NCI-H1105 (cell line): ENCODE measurements at regions not wholly inside any gene's neighbourhood (a gene's known extent, or its start where the extent isn't known, plus 50 kb on each side); places are given as distances from the start of the nearest gene placed in this dataset.

Experiments
- DNase-seq: peaks from one replicate; lab custom pipeline; 2025; lab: John Stamatoyannopoulos, UW

DNA sequence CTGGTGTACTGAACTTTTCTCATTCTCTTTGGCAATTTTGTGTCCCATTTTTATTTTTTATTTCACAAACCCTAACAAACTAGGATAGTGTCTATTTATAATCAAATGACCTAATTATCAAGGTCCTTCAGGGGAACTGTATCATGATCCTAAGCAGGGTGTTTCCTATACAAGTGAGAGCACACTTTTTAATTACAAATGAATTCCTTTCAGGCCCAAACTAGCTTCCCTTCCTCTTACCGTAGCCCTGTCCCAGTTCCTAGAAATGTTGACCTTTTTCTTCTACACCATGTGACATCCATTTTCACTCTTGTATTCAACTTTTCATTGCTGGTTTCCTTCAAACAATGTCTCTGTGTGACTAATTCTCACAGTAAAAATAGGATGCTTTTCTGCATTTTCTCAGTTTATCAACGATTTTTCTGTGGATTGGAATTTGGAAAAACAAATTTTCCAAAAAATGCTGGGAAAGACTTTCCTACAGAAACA lies 411.4 kb downstream of the CCDC91 start:
- DNase-seq, result no peak

- no peak for DNase-seq
Measured at GRCh38 chr12:28602786-28603185, 412.5 kb downstream of the CCDC91 start.

- no peak for DNase-seq
Measured at GRCh38 chr12:28603239-28603638, 413.0 kb downstream of the CCDC91 start.

- DNase-seq, result no peak
Measured at GRCh38 chr12:28603801-28604200, 413.5 kb downstream of the CCDC91 start.

DNA sequence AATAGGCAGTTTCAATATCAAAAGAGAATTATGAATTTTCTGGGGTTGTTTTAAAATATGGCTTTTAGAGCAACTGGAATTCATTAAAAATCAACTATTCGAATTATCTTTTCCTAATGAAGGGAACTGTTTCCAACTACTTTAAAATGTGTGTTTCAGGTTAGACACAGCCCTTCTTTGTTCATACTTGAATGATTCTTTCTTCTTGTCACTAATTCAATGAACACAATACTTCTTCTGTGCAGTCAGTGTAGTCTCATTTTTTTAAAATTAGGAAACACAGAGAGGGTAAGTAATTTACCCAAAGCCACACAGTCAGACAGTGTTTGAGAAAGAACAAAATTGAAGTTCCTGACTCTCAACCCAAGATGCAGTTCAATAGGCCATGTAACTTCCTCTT lies 414.0 kb downstream of the CCDC91 start:
- no peak for DNase-seq

DNA sequence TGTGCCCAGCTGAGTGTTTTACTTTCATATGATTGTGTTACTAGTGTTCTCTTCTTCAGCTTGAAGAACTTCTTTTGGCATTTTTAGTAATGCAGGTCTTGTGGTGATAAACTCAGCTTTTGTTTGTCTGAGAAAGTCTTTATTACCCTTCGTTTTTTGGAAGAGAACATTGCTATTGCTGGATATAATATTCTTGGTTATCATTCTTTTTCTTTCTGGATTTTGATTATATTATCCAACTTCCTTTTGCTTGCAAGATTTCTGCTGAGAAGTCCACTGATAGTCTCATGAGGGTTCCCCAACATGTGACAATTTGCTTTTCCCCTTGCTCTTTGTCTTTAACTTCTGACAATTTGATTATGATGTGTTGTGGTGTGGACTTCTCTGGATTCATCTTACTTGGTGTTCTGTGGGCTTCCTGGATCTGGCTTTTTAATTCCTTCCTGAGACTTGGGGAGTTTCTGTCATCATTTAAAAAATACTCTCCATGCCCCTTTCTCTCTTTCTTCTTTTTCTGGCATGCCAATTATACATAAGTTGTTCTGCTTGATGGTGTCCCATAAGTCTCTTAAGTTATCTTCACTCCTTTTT lies 416.8 kb downstream of the CCDC91 start:
- no peak for DNase-seq

DNA sequence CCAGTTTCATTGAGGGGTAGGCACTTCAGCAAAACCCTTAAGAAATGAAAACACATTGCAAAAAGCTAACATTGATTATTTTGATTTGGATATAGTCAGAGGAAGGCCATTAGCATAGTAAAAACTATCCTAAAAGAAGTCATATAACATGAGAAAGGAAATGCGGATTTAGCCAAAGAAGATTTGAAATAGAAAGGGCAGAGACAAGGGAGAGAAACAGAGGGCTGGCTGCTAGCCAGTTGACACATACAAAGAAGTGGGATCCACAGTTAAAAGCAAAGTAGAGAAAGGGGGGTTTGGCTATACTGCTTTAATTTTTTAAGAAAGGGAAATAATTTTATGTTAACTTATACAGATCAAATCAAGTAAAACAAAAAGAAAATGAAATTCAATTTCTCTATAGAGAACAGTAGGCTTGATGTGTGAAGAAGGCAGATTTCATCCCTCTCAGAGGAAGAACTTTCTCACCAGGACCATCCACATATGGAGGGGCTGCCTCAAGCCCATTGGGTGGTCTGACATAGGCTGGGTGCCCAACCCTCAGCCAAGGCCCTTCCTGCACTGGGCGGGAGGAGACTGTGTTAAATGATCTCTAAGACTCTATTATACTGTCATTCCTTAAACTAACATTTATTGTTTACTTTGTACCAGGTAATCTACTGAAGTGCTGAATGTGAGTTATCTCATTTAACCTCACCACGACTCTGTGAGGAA lies 420.3 kb downstream of the CCDC91 start:
- no peak for DNase-seq

DNA sequence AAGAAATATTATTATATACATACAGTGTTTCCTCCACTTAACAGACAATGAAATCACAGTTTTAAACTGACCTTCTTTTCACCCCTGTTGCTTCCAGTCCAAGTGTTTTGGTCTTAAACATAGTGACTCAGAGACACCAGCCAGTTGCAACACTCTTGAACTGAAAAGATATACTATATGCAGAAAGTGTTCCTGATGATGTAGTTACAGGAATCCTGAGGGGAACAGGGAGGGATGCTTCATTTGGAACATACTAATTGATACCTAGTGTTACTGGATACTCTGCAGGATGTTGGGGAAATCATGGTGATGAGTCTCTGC lies 420.8 kb downstream of the CCDC91 start:
- no peak for DNase-seq

DNA sequence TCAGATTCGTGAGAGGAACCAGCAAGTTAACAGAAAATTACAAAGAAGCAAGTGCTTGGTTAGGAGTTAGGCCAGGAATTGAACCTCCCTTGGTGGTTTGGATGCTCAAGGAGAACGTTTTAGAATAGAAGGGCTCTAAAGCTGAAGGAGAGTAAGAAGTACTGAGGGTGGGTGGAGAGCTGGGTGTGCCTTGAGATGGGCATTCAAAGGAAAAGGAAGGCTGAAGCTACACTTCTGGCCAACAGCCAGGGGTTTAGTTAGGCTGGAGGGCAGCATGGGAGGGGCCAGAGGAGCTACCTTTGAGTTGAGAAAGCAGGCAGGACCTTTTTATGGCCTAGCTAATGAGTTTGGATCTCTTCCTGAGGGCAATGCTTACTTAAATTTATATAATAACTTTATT lies 421.2 kb downstream of the CCDC91 start:
- DNase-seq, result no peak

DNA sequence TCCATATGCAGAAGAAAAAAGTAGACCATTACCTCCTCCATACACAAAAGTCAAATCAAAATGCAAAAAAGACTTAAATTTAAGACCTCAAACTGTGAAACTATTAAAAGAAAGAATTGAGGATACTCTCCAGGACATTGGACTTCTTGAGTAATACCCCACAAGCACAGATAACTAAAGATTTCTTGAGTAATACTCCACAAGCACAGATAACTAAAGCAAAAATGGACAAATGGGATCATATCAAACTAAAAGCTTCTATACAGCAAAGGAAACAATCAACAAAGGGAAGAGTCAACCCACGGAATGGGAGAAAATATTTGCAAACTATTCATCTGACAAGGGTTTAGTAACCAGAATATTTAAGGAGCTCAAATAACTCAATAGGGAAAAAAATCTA lies 427.9 kb downstream of the CCDC91 start:
- no peak for DNase-seq

GRCh38 chr12:28618772-28619171 lies 428.5 kb downstream of the CCDC91 start:
- DNase-seq, result no peak

GRCh38 chr12:28620281-28620680 lies 430.0 kb downstream of the CCDC91 start:
- peak; percentile 1 for DNase-seq

DNA sequence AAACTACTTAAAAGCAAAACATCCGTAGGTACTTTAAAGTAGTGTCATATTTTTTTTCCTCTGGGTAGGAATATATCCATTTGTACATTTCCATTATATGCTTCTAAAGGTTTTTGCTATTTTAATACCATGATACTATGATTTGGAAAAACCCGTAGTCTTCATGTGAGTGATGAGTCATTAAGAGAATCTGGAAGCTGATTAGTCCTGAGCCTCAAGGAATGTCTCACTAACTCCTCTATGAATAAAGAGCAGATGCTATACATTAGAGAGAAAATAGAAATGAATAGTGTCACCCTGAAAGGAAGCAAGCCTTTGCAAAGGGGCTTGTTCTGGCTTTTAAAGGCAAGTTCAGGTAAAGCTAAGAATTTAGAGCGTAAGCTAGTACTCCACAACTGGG lies 432.1 kb downstream of the CCDC91 start:
- DNase-seq, result no peak

DNA sequence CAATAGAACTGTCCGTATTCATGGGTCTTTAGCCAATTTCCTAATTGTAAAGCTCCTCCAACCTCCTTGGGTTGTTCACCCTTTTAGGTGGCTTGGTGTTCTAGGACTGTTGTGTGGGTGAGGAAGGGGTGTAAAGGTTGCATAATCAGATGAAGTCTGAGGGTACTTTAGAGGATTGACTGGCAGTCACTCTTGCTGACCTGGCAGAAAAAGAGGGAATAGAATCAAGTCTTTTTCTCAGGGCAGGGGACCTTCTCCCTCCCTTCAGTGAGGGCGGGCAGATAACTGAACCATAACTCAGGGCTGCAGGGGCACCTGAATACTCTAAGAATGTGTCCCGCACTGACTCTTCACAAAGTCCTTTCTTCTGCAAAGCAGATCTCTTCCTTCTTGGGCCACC lies 436.2 kb downstream of the CCDC91 start:
- no peak for DNase-seq

GRCh38 chr12:28629691-28630090 lies 439.4 kb downstream of the CCDC91 start:
- no peak for DNase-seq

- no peak for DNase-seq
Measured at GRCh38 chr12:28631831-28632230, 441.6 kb downstream of the CCDC91 start.

- DNase-seq, result no peak
Measured at GRCh38 chr12:28640519-28640918, 450.3 kb downstream of the CCDC91 start.

- DNase-seq, result no peak
Measured at GRCh38 chr12:28645436-28645835, 455.2 kb downstream of the CCDC91 start.

DNA sequence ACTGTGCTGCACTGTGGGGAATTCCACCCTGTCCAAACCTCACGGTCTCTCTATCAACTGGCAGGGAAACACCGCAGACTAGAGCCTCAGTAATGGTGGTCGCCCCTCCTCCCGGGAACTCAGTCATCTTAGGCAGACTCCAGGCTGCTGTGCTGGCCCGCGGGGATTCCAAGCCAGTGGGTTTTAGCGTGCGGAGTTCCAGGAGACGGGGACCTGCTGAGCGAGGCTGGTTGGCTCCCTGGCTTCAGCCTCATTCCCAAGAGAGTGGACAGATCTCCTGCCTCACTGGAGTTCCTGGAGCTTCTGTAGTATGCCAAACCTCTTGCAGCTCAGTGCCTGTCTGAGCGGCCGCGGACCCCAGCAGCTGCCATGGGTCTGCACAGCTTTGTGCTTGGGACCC lies 455.6 kb downstream of the CCDC91 start:
- DNase-seq, result no peak

- DNase-seq, result no peak
Measured at GRCh38 chr12:28650906-28651305, 460.6 kb downstream of the CCDC91 start.

GRCh38 chr12:28652239-28652638 lies 462.0 kb downstream of the CCDC91 start:
- DNase-seq, result no peak

DNA sequence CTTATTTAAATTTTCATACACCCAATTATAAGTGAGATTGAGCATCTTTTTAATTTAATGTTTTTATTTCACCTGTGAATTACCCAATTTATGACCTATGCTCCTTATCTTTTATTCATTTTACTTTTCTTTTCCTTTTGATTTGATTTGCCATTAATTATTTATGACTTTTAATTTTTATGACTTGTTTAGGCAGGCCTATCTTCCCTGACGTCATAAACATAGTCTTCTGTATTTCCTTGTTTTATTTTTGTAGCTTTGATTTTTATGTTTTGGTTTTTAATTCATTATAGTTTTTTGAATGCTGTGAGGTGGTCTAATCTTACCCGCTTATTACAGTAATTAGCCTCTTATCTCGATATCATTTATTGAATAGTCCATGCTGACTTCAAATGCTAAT lies 467.1 kb upstream of the FAR2 start:
- no peak for DNase-seq

DNA sequence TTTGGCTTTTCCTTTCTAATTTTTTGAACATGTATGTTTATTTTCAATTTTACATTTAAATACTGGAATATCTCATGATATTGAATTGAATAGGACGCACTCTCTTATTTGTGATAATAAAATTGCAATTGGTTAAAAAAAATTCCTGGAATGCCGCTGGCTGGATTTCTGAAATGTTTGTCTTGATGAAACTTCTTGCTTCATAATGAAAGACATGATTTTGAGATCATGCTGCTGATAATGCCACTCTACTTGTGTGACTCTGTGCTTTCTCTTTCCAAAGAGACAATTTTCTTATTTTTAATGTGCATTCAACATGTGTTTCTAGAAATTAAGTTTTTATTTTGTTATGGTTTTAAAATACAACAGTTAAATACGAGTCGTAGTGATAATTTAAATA lies 465.7 kb upstream of the FAR2 start:
- no peak for DNase-seq
